ENCODE measurements at regions not wholly inside any gene's neighbourhood (a gene's known extent, or its start where the extent isn't known, plus 50 kb on each side); places are given as distances from the start of the nearest gene placed in this dataset.

DNA sequence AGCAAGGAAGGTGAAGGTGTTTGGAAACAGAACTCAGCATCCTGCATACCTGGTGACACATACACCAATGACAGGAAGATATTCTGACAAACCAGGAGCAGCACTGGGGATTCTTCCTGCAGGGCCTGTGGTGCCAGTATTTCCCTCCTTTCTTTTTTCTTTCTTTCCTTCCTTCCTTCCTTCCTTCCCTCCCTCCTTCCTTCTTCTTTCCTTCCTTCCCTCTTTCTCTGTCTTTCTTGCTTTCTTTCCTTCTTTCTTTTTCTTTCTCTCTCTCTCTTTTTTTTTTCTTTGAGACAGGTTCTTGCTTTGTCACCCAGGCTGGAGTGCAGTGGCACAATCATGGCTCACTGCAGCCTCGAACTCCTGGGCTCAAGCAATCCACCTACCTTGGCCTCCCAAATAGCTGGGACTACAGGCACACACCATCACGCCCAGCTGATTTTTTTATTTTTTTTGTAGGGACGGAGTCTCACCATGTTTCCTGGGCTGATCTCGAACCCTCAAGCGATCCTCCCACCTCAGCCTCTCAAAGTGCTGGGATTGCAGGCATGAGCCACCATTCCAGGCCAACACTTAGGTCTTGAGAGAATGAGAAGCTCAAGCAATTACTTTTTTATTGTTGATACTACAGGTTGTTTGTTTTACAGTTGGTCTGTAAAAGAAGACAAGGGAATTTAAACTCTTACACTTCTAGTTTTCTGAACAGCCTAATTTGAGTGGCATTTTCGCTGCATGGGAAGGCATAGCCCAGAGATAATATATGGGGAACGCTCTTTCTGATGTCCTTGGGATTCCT is 54.7 kb upstream of the GATA6 start:
- no peak for DNase-seq

DNA sequence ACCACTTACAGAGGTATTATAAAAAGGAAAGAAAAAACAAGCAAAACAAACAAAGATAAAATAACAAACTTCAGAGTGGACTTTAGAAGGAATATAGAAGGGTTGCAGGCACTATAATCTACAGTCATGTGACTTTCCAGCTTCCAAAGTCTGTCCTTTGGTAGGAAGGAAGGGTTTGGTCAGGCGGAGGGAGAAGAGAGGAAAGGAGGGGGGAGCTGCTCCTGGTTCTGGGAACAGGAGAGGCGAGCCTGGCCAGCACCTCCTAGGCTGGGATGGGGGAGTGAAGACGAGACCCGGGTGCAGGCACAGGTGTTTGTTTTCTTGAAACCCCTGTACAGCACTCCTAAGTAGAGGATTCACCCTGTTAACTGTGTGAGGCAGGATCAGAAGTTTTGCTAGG is 53.8 kb upstream of the GATA6 start:
- DNase-seq = no peak
